HUDEP-2 (cell line): ENCODE measurements at regions not wholly inside any gene's neighbourhood (a gene's known extent, or its start where the extent isn't known, plus 50 kb on each side); places are given as distances from the start of the nearest gene placed in this dataset.

Source experiments
- DNase-seq, 76 experiments: peaks; one replicate each; lab custom pipeline; 2025; ENCODE audit not compliant: unreplicated experiment in 76 of 76; lab: John Stamatoyannopoulos, UW

- no peak for DNase-seq
These were observed 291.3 kb upstream of the PHYHIPL start for GRCh38 chr10:58885146-58885545.

- no peak for DNase-seq
These were observed 290.6 kb upstream of the PHYHIPL start for GRCh38 chr10:58885686-58886345.

- no peak for DNase-seq
These were observed 290.0 kb upstream of the PHYHIPL start for GRCh38 chr10:58886406-58886805.

- DNase-seq = no peak
These were observed 289.0 kb upstream of the PHYHIPL start for GRCh38 chr10:58887474-58887873.

GRCh38 chr10:58888957-58889356, 287.5 kb upstream of the PHYHIPL start:
- no peak for DNase-seq

- no peak for DNase-seq
These were observed 284.4 kb upstream of the PHYHIPL start for GRCh38 chr10:58892031-58892531.

- DNase-seq = no peak
These were observed 281.5 kb upstream of the PHYHIPL start for GRCh38 chr10:58894929-58895328.

GRCh38 chr10:58896229-58896628, 280.2 kb upstream of the PHYHIPL start:
- no peak for DNase-seq

- DNase-seq = no peak
These were observed 279.2 kb upstream of the PHYHIPL start for GRCh38 chr10:58897236-58897635.

- DNase-seq = no peak
These were observed 278.7 kb upstream of the PHYHIPL start for GRCh38 chr10:58897708-58898107.

- no peak for DNase-seq
These were observed 277.4 kb upstream of the PHYHIPL start for GRCh38 chr10:58898854-58899573.

GRCh38 chr10:58901092-58901646, 275.3 kb upstream of the PHYHIPL start:
- DNase-seq = no peak

GRCh38 chr10:58903071-58903470, 273.4 kb upstream of the PHYHIPL start:
- no peak for DNase-seq

- DNase-seq = no peak
These were observed 266.6 kb upstream of the PHYHIPL start for GRCh38 chr10:58909881-58910280.

GRCh38 chr10:58913717-58914116, 262.7 kb upstream of the PHYHIPL start:
- DNase-seq = no peak

GRCh38 chr10:58918887-58919286, 257.6 kb upstream of the PHYHIPL start:
- no peak for DNase-seq

GRCh38 chr10:58919927-58920654, 256.4 kb upstream of the PHYHIPL start:
- DNase-seq = no peak

GRCh38 chr10:58920655-58921003, 255.8 kb upstream of the PHYHIPL start:
- DNase-seq = no peak

GRCh38 chr10:58921421-58921855, 255.0 kb upstream of the PHYHIPL start:
- DNase-seq = no peak

- DNase-seq = no peak
These were observed 251.1 kb upstream of the PHYHIPL start for GRCh38 chr10:58925381-58925780.

GRCh38 chr10:58930500-58930899, 245.9 kb upstream of the PHYHIPL start:
- no peak for DNase-seq
